ENCODE measurements at regions not wholly inside any gene's neighbourhood (a gene's known extent, or its start where the extent isn't known, plus 50 kb on each side); places are given as distances from the start of the nearest gene placed in this dataset.

GRCh38 chr2:199025146-199025545 lies 432.6 kb downstream of the SATB2 start:
- DNase-seq (ENCODE audit: low spot score), result no peak

GRCh38 chr2:199024224-199024623 lies 433.5 kb downstream of the SATB2 start:
- no peak for DNase-seq (ENCODE audit: low spot score)

- no peak for DNase-seq (ENCODE audit: low spot score)
Measured at GRCh38 chr2:199019898-199020507, 437.7 kb downstream of the SATB2 start.

GRCh38 chr2:199018826-199019225 lies 438.9 kb downstream of the SATB2 start:
- DNase-seq (ENCODE audit: low spot score), result no peak

GRCh38 chr2:199015072-199015471 lies 442.7 kb downstream of the SATB2 start:
- DNase-seq (ENCODE audit: low spot score), result no peak

- no peak for DNase-seq (ENCODE audit: low spot score)
Measured at GRCh38 chr2:199014226-199014625, 443.5 kb downstream of the SATB2 start.

GRCh38 chr2:199011908-199012307 lies 445.8 kb downstream of the SATB2 start:
- no peak for DNase-seq (ENCODE audit: low spot score)

GRCh38 chr2:198994678-198995077 lies 463.1 kb downstream of the SATB2 start:
- no peak for DNase-seq (ENCODE audit: low spot score)

- no peak for DNase-seq (ENCODE audit: low spot score)
Measured at GRCh38 chr2:198991431-198991830, 466.3 kb downstream of the SATB2 start.

- DNase-seq (ENCODE audit: low spot score), result no peak
Measured at GRCh38 chr2:198975779-198976178, 482.0 kb downstream of the SATB2 start.

GRCh38 chr2:198973785-198974184 lies 484.0 kb downstream of the SATB2 start:
- no peak for DNase-seq (ENCODE audit: low spot score)

- no peak for DNase-seq (ENCODE audit: low spot score)
Measured at GRCh38 chr2:198973181-198973580, 484.6 kb downstream of the SATB2 start.

- no peak for DNase-seq (ENCODE audit: low spot score)
Measured at GRCh38 chr2:198968545-198968944, 489.2 kb downstream of the SATB2 start.

GRCh38 chr2:198966269-198966668 lies 491.5 kb downstream of the SATB2 start:
- DNase-seq (ENCODE audit: low spot score), result no peak

GRCh38 chr2:198961547-198961946 lies 496.2 kb downstream of the SATB2 start:
- DNase-seq (ENCODE audit: low spot score), result no peak

- DNase-seq (ENCODE audit: low spot score), result no peak
Measured at GRCh38 chr2:198957181-198957580, 500.6 kb downstream of the SATB2 start.

- DNase-seq (ENCODE audit: low spot score), result no peak
Measured at GRCh38 chr2:198953328-198953727, 504.4 kb downstream of the SATB2 start.

- no peak for DNase-seq (ENCODE audit: low spot score)
Measured at GRCh38 chr2:198950803-198951202, 506.9 kb downstream of the SATB2 start.

GRCh38 chr2:198945496-198945895 lies 512.2 kb downstream of the SATB2 start:
- DNase-seq (ENCODE audit: low spot score), result no peak

- no peak for DNase-seq (ENCODE audit: low spot score)
Measured at GRCh38 chr2:198930170-198930569, 527.6 kb downstream of the SATB2 start.

GRCh38 chr2:198928026-198928425 lies 529.7 kb downstream of the SATB2 start:
- no peak for DNase-seq (ENCODE audit: low spot score)

GRCh38 chr2:198917926-198918720 lies 539.6 kb downstream of the SATB2 start:
- DNase-seq (ENCODE audit: low spot score), result no peak

- no peak for DNase-seq (ENCODE audit: low spot score)
Measured at GRCh38 chr2:198917275-198917674, 540.5 kb downstream of the SATB2 start.
